Activated CD8-positive, alpha-beta memory T cell treated with anti-CD3 and anti-CD28 coated beads for 1 hour (primary cell): ENCODE measurements at regions not wholly inside any gene's neighbourhood (a gene's known extent, or its start where the extent isn't known, plus 50 kb on each side); places are given as distances from the start of the nearest gene placed in this dataset.
A peak's percentile ranks its signal among the peaks of the same experiment; 100 is the strongest.

Experiments
- DNase-seq, 2 donors: peaks; one replicate each; pipeline ENCODE4 v3.0.0-alpha.2; 2020; ENCODE audit warnings: low read depth in 1 of 2; ENCODE audit errors: extremely low read depth in 1 of 2

DNA sequence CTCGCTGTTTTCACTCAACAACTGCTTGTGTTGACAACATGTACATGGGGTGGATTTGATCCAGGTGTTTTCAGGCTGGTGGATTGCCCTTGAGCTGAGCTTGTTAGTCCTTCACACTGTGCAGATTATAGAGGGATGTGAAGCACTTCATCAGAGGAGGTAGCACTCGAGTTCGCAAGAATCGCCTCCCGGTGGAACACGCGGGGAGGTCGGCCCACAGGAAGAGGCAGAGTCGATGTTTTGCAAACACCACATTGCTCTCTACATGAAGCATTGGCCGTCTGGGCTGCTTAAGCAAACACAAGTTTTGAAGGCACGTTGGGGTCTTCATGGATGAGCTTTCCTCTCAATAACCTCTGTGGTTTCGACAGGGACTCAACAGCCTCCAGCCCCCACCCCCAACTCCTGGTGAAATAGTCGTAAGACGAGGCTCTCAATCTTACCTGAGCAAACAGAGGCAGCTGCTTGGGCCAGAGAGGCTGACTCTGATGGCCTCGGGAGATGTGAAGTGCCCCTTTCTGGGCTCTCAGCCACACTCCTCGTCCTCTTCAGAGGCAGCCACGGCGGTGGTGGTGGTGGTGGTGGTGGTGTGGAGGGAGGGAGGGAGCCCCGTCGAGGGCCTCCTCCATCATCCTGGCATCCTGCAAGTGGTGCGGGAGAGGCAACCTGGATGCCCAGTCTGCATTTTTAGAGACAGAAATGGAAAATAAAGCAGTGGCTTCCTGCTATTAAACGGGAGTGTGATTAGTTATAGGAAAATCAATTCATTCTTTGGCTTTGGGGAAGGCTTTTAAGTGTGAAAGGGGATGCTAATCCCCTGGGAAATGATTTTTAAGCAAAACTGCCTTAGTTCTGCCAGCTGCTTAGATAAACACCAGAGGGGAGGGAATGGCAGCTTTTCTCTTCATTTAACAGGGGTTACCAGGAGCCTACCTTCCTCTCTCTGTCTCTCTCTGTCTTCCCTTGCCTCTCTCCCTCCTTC is 552.5 kb upstream of the EEF2KMT start:
- no peak for DNase-seq

DNA sequence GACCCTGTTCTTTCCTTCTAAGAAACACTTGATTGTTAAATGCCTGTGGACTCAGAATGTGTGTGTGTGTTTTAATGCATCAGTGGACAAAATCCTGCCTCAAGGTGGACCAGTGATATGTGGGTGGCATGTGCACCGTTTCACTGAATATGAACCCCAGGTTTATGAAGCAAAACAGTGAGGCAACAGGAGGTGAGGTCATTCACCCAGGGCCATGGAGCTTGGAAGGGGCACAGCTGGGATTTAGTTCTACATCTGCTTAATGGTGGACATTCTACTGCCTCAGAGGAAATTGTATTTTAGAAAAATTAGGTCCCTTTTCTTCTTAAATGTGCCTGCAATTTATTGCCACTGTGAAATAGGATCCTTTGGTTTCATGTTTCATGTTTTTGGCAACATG is 549.5 kb upstream of the EEF2KMT start:
- DNase-seq: no peak

DNA sequence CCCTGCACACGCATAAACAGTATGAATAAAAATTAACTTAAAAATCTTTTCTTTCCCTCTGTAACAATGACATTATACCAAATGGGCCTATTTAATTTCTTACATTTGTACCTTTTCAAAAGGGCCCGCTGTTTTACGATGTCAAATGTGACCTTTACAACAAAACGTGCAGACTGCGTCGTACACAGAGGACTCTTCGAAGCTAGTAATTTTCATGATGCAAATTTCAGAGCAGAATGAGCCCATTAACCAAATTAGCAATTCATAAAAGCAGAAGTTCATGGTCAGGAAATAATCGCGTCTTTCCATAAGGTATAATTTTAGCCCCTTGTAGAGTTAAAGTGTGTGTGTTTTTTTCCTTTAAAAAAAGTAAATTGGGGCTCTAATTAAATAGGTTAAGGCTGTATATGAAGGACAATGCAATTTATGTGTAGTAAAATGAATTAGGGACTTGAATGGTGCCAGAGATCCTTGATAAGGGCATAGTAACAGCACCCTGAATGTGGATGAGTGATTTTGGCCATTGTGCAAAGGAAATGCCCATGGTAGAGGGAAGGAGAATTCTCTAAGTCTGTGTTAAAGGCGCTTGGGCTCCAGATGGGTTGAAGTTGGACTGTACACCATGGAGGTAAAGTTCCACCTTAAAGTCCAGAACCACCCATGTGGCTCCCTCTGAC is 546.4 kb upstream of the EEF2KMT start:
- no peak for DNase-seq

DNA sequence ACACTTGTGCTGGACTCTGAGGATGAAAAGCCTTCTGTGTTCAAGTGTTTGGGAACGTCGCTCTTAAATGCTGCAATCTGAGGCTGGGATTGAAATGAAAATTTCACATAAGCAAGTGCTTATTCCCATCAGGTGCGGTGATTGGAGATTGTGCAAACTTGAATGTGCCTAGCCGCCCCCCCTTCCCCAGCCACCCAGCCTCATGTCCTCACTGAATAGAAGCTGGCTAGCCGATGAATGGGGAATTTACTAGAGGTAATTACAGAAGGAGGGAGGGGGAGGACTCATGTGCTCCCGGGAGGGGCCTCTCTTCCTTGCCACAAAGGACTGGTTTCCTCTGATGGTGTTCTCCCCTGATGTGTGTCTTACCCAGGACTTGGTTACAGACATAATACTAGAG is 544.8 kb upstream of the EEF2KMT start:
- DNase-seq: no peak

DNA sequence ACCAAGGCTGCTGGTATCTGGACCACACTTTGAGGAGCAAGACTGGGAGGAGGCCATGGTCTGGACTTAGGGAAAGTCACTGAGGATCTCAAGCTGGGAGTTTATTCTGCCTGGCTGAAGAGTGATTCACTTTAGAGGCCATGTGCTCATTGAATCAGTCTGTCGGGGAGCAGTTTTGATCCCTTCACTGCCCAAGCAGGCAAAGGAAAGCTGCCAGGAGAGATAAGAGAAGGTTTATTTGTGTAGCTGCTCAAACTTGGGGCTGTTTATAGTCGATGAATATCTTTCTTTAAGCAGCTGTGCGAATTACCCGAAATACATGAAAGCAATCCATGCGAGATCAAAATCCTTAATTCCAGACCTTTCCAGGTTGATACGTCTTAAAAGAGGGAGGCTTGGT is 544.4 kb upstream of the EEF2KMT start:
- DNase-seq: no peak

DNA sequence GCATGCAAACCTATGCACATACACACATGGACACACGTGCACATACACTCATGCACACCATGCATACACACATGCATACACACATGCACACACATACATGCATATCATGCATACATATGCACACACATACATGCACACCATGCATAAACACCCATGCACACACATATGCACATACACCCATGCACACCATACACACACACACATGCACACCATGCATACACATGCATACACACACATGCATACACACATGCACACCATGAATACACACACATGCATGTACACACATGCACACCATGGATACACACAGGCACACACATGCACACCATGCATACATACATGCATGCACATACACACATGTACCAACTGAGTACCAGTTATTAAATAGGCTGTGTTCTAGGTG is 543.3 kb upstream of the EEF2KMT start:
- no peak for DNase-seq

DNA sequence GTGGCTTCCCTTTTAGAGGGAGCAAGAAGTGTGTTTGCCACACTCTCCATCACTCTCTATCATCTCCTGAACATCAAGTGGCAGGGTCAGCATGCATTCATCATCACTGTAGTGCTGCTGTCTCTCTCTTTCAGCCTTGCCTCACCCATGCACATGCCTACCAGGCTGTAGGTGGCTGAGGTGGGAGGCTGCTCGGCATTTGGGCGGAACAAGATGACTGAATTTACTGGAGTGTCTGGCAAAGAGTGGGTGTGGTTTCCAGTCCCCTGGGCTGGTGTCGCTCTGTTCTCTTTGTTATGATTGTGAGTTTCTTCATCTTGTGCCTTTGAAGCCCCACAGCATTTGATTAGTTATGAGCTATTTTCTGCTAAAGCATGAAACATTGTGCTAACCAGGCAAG is 541.9 kb upstream of the EEF2KMT start:
- DNase-seq: no peak

DNA sequence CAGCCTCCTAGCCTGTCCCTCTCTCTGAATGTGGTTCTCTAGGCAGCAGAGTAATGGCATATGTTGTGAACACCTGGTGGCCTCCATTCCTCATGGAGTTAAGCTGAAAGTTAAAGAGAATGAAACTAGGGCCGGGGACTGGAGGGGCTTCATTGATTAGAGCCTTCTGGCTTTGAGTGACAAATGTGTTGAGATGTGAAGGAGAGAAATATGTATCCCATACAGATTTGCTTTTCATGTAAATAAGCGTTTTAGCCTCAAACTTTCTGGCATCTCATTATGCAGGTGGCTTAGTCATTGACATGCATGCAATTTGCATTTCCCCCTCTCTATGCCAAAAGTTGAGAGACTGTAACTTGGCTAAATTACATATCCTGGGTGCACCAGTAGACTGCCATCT is 537.7 kb upstream of the EEF2KMT start:
- DNase-seq: no peak

DNA sequence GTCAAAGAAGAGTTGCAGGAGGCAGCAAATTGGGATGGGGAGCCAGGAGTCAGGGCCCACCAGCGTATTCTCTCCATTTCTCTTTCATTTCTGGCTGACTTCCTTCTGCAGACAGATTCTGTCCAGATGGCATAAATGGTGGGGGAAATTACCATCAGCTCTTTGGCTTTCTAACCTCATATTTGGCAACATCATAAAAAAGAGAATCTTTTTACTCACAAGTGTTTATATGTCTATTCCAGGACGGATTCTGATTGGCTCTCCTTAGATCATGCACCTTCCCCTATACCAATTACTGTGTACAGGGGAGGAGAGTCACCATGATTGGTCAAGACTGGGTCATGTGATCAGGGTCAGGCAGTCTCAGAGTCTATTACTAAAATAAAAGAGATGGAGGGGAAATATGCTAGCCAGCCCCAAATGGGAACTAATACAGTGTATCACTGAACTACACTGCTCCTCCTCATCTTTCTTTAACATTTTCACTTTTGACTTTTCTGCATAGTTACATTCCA is 537.1 kb upstream of the EEF2KMT start:
- no peak for DNase-seq

DNA sequence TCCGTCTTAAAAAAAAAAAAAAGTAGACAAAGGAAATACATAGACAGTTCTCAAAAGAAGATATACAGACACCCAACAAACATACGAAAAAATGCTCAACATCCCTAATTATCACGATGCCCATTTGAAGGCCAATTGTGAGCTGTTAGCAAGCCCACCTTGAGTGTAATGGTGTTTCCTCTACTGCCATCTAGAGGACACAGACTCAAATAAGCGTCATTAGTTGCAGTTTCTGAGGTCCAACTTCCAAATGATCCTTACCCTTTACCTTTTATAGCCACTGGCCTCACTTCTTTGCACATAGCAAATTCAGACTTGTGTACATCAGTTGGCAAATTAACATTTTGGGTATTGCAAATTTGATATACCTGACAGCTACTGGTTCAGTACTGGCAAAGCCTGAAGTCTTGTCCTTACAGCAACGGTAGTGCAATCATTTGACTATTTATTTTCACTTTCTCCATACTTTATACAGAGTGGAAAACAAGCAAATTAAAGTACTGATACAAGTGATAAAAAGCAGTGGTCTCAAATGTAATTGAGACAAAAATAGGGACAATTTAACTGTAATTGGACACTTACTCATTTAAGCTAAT is 536.3 kb upstream of the EEF2KMT start:
- no peak for DNase-seq

DNA sequence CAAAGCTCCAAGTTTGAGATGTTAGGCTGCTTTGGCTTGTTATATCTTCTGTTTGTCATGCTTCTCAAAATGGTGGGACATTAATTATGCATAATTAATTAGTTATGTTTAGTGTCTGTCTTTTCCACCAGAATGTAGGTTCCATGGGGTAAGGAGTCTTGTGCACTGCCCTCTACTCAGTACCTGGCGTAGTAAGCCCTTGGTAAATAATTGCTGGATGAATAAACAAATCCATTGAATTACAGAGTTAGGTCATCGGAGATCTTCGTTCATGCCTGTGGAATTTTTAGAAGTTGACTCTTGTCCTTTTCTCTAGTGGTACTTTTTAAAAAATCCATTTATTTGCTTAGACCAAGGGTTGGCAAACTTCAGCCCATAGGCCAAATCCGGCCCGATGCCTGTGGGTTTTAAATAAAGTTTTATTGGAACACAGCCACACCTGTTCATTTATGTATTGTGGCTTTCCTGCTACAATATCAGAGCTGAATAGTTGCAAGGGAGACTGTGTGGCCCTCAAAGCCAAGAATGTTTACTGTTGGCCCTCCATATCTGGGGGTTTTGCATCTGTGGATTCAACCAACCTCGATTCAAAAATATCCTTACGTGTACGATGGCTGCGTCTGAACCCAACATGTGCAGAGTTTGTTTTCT is 524.8 kb upstream of the EEF2KMT start:
- DNase-seq: no peak

DNA sequence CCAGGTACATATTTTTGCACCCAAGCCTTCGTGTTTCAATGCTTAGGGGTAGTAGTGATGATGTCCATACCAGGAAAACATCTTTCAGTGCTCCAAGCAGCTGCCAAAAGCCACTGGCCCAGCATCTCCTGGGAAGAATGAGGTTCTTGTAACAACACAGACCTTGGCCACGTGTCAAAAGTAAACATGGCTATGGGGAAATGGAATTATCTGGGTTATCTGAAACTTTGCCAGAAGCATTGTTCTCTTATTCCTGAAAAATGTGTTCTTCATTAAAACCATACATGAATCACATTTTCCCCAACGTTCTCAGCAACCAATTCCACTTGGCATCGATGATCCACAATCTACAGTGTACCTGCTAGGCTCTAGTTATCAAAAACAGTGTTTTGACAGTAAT is 524.2 kb upstream of the EEF2KMT start:
- DNase-seq: no peak

DNA sequence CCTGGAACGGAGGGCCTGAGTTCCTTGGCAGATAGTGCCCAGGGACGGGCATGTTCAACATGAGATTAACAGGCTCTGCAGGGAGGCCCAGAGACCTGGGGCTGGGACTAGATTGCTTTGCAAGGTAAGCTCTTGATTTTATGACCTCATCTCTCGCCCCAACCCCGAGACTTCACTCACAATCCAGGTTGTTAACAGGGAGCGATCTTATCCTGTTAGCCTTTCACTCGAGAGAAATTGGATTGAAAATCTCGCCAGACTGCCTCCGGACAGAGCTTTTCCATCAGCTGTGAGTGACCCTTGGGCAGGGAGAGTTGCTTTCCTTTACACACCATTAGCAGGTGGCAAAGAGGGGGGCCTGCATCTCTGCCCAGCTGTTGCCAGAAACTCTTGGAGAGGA is 521.7 kb upstream of the EEF2KMT start:
- DNase-seq: no peak

DNA sequence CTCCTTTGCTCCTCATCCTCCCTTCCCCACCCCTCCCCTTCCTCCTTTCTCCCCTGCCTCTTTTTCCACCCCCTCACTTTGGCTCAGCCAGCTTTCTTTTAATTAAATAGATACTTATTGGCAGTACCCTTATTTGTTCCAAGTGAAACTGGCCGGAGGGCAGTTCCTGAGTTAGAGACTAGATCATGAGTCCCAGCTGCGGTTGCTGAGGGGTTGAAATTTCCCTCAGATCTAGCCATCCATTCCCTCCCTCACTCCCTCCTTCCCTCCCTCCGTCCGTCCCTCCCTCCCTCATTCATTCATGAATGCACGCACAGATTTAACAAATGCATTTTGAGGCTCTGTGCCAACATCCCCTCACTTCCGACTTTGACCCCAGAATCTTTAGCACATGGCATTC is 519.2 kb upstream of the EEF2KMT start:
- DNase-seq: no peak

DNA sequence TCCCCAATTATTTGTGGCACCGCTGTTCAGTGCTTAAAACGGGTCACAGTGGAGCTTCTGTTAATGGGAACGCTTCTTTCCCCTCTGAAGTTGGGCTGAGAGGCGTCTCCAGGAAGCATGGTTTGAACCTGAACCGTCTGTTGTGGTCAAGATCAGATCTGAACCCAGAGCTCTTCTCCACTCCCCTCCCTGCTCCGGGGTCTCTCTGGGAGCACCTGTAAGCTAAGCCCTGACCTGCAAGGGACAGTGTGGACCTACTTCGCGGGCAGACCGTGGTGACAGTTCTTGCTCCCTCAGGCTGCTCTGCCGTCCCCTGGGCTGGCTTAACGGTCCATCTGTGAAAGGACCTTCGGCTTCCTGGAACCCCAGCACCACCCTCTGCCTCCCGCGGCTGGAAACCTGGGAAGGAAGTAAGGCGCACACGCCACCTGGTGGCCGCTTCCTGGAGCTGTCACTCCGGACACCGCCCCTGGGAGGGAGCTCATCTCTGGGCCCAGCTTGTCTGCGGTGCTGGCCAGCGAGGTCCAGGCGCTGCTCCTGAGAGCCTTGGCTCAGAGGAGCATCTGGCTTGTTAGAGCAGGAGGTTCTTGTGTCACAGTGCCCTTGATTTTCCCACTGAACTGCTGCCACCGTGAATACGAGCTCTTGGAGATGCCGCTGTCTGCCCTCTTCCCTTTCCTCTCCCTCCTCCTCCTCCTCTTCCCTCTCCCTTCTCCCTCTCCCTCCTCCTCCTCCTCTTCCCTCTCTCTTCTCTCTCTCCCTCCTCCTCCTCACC is 518.5 kb upstream of the EEF2KMT start:
- DNase-seq: peak in 1 of 2 donors; percentile 5

DNA sequence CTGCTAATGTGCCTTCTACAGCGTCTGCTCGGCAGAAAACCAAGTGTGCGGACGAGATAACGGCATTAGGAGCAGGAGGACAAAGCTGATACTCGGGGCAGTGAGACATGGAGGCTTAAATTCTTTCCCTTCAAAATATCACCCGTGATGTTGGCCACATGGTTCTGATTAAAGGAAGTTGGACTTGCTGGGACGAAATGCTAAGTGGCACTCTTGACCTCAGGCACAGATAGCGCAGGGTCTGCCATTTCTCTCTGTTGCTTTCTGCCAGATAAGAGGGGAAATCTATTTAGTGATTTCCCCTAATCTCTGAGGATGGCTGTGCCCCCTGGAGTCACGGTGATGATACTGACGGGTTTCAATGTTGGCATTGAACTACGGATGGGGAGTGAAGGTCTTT is 509.6 kb upstream of the EEF2KMT start:
- no peak for DNase-seq

DNA sequence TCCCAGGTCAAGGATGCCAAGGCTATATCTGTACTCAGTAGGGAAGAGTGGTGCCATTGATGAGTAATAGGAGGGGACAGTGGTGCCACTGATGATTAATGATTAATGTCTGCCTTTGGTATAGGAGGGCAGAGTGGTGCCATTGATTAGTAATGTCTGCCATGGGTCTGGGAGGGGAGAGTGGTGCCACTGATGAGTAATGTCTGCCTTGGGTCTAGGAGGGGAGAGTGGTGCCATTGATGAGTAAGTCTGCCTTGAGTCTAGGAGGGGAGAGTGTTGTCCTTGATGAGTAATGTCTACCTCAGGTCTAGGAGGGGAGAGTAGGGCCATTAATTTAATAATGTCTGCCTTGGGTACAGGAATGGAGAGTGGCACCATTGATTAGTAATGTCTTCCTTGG is 507.8 kb upstream of the EEF2KMT start:
- no peak for DNase-seq

DNA sequence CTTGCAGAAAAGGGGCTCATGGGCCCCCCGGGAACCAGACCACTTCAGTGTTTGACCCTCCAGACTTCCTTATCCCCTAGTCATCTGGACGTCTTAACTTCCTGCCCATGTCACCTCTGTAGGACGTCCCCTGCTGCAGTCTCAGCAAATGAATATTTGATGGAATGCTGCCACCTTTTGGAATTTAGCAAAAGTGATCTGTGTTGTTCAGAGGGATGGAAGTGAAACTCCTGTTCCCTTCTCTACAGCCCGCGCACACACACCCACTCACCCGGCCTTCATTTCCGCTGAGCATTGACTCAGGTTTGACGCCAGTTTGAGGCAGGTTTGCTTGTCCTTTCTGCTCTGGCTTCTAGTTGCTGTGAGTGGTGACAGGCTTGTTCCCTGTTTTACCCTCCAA is 507.2 kb upstream of the EEF2KMT start:
- DNase-seq: no peak

DNA sequence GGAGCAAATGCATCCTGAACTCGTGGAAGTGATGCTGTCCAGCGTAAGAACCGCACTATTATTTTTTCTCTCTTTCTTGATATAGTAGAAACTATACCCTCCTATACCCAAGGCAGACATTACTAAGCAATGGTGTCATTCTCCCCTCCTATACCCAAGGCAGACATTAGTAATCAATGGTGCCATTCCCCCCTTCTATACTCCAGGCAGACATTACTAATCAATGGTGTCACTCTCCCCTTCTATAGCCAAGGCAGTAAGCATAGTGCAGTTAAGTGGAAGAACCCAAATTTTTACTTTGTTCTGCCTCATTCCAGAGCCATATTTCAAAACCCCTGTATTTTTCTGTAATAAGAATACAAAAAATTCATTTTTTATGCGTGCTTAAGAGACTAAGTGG is 506.2 kb upstream of the EEF2KMT start:
- no peak for DNase-seq

DNA sequence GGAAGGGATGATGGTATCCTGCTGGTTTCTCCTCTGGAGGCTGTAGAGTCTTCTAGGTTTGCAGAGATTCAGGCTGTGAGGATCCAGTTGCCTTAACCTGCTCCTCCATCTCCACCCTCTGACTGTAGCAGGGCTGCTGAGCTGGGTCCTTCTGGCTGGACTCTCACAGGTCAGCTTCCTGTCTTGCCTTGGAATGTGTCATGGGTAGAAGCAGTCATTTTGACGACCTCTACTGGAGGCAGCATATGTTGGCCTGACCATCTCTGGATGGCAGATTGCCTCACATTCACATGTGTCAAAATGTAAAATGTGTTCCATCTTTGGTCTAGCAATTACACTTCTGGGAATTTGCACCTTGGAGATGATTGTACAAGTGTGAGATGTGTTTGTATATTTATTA is 504.4 kb upstream of the EEF2KMT start:
- DNase-seq: no peak
